CD4-positive, CD25-positive, alpha-beta regulatory T cell (primary cell): ENCODE measurements at regions not wholly inside any gene's neighbourhood (a gene's known extent, or its start where the extent isn't known, plus 50 kb on each side); places are given as distances from the start of the nearest gene placed in this dataset.

Experiments
- ATAC-seq, 2 donors: fragments of 150-1000 bp; cut with Tn5 transposase; one replicate each; pipeline ENCODE4 v1.10.0; 2021; ENCODE audit warnings: low read depth in 2 of 2, moderate number of reproducible peaks in 2 of 2, moderate library complexity in 1 of 2
- DNase-seq, 3 donors: peaks; one replicate each; pipeline versions ENCODE4 v3.0.0 to v3.0.0-alpha.2; 2012 to 2022; ENCODE audit warnings: mixed read lengths in 1 of 3
- H3K27ac ChIP-seq: one replicate; pipeline ENCODE4 v1.7.0; 2013; ENCODE audit warnings: mild to moderate bottlenecking, low read length; ENCODE audit not compliant: insufficient read depth, poor library complexity, severe bottlenecking
- H3K27me3 ChIP-seq: one replicate; pipeline ENCODE4 v1.7.0; 2013; ENCODE audit warnings: low read length; ENCODE audit not compliant: control insufficient read depth, insufficient read depth
- H3K36me3 ChIP-seq: one replicate; pipeline ENCODE4 v1.7.0; 2013; ENCODE audit warnings: mild to moderate bottlenecking, low read length, moderate library complexity; ENCODE audit not compliant: control insufficient read depth, insufficient read depth
- H3K4me1 ChIP-seq: 2 replicates; pipeline ENCODE4 v1.7.0; 2013; ENCODE audit warnings: mild to moderate bottlenecking, low read length; ENCODE audit not compliant: insufficient read depth, control insufficient read depth, poor library complexity, severe bottlenecking
- H3K4me3 ChIP-seq: one replicate; pipeline ENCODE4 v1.7.0; 2013; ENCODE audit warnings: low read depth, mild to moderate bottlenecking, low read length, moderate library complexity
- H3K9me3 ChIP-seq, 2 experiments: 1 replicate in 1 of 2; 2 replicates in 1 of 2; pipeline ENCODE4 v1.7.0; 2013; ENCODE audit warnings: low read length in 2 of 2, mild to moderate bottlenecking in 1 of 2, moderate library complexity in 1 of 2; ENCODE audit not compliant: control insufficient read depth in 2 of 2
- H3K27ac Mint-ChIP-seq, 3 donors: one replicate each; pipeline ENCODE4 v1.8.0; 2020 to 2022; ENCODE audit warnings: mild to moderate bottlenecking in 3 of 3, mixed read lengths in 3 of 3, moderate library complexity in 2 of 3
- H3K27me3 Mint-ChIP-seq: one replicate; pipeline ENCODE4 v1.8.0; 2022; ENCODE audit warnings: mild to moderate bottlenecking, mixed read lengths
- H3K36me3 Mint-ChIP-seq: one replicate; pipeline ENCODE4 v1.8.0; 2020; ENCODE audit warnings: mixed read lengths
- H3K4me1 Mint-ChIP-seq, 4 donors: one replicate each; pipeline ENCODE4 v1.8.0; 2020 to 2022; ENCODE audit warnings: mixed read lengths in 4 of 4, mild to moderate bottlenecking in 1 of 4
- H3K4me3 Mint-ChIP-seq, 4 donors: one replicate each; pipeline ENCODE4 v1.8.0; 2020 to 2022; ENCODE audit warnings: mild to moderate bottlenecking in 4 of 4, mixed read lengths in 4 of 4, moderate library complexity in 3 of 4
- H3K9me3 Mint-ChIP-seq, 7 donors: one replicate each; pipeline ENCODE4 v1.8.0; 2020 to 2022; ENCODE audit warnings: mixed read lengths in 7 of 7, mild to moderate bottlenecking in 3 of 7, moderate library complexity in 2 of 7

DNA sequence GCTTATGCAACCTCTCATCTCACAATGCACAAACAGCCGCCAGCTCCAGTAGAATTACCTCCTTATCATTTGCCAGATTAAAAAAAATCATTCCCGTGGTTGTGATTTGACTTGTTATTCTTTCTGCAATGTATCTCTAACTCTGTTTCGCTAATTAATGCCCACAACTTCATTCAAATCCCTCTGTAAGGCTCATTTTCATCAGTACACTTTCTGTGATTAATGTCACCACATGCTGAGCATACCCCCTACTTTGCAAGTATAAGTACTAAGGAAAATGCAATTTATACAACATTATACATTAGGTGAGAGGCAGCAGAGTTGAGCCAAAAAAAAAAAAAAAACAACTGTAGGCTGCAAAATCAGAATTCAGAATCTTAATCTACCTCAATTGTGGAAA is 166.0 kb downstream of the FSCB start:
- no peaks in the 10 kb centered on the region for H3K27me3 ChIP-seq
- H3K27ac ChIP-seq = no peak overlapping the region
- DNase-seq = no peak
- H3K9me3 ChIP-seq = no peaks in the 10 kb centered on the region
- no peak for ATAC-seq
- H3K4me1 ChIP-seq = no peaks in the 10 kb centered on the region
- peaks cover 0 to 13% (median 4%) of the 10 kb centered on the region in 7 donors for H3K9me3 Mint-ChIP-seq
- no peaks in the 10 kb centered on the region for H3K36me3 ChIP-seq
- H3K27me3 Mint-ChIP-seq = no peaks in the 10 kb centered on the region
- no peak overlapping the region for H3K4me3 ChIP-seq
- no peaks in the 10 kb centered on the region for H3K36me3 Mint-ChIP-seq
- H3K27ac Mint-ChIP-seq = no peak overlapping the region
- no peak overlapping the region for H3K4me3 Mint-ChIP-seq
- H3K4me1 Mint-ChIP-seq = no peaks in the 10 kb centered on the region

DNA sequence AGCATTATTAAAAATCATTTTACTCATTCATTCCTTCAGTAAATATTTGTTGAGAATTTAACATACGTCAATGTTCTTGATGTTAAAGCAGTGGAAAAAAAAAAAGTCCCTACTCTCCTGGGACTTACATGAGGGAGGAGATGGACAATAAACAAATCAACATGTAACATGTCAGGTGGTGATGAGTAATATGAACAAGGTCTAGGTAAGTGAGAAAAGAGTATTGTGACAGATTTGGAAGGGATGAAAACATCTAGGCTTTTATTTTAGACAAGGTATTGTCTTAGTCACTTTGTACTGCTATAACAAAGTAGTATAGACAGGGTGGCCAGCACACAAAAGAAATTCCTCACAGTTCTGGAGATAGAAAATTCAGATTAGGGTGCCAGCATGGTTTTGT is 167.2 kb downstream of the FSCB start:
- Mint-ChIP-seq H3K4me3 (no peak overlapping the region), H3K27me3 (no peaks in the 10 kb centered on the region), H3K4me1 (no peaks in the 10 kb centered on the region), H3K9me3 (peaks cover 0 to 18% (median 4%) of the 10 kb centered on the region in 7 donors), H3K27ac (no peak overlapping the region), H3K36me3 (no peaks in the 10 kb centered on the region)
- DNase-seq (no peak), ATAC-seq (no peak)
- Histone ChIP-seq H3K4me3 (no peak overlapping the region), H3K27me3 (no peaks in the 10 kb centered on the region), H3K27ac (no peak overlapping the region), H3K9me3 (no peaks in the 10 kb centered on the region), H3K36me3 (no peaks in the 10 kb centered on the region), H3K4me1 (no peaks in the 10 kb centered on the region)

DNA sequence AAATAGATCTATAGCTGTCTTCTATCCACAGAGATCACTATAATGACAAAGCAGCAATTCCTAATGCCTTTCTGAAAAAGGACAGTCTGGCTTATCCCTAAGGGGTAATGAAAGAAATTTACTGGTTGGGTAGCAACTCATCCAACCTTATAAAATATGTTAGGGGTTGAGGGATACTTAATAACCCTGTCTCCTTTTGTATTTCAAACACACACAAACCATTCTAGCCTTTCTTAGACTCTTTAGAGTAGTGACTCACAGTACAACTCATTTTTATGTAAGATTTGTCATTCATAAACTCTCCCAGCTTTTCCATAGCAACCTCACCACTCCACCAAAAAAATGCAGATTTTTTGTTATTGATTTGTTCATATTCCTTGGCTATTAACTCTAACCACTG is 167.9 kb downstream of the FSCB start:
- peaks cover 0 to 18% (median 4%) of the 10 kb centered on the region in 7 donors for H3K9me3 Mint-ChIP-seq
- no peaks in the 10 kb centered on the region for H3K36me3 Mint-ChIP-seq
- H3K27ac ChIP-seq = no peak overlapping the region
- no peaks in the 10 kb centered on the region for H3K27me3 Mint-ChIP-seq
- H3K4me3 ChIP-seq = no peak overlapping the region
- no peak overlapping the region for H3K27ac Mint-ChIP-seq
- H3K4me1 ChIP-seq = no peaks in the 10 kb centered on the region
- H3K4me1 Mint-ChIP-seq = no peaks in the 10 kb centered on the region
- H3K4me3 Mint-ChIP-seq = no peak overlapping the region
- H3K9me3 ChIP-seq = no peaks in the 10 kb centered on the region
- no peak for DNase-seq
- no peak for ATAC-seq
- no peaks in the 10 kb centered on the region for H3K27me3 ChIP-seq
- H3K36me3 ChIP-seq = no peaks in the 10 kb centered on the region

DNA sequence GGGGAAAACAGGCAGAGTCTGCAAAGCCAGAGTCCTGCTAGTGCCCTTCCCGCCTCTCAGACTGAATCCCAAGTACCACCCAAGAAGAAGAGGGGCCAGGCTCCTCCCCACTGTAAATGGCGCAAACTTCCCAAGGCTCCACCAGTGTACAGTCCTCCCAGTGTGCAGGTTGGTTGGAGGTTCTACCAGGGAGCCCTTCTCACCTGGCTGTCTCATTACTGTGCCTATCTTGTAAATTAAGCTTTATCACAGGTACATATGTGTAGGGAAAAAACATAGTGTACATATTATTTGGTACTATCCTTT is 189.7 kb downstream of the FSCB start:
- Mint-ChIP-seq H3K36me3 (no peaks in the 10 kb centered on the region), H3K4me3 (no peak overlapping the region), H3K9me3 (peaks cover 1 to 30% (median 5%) of the 10 kb centered on the region in 7 donors), H3K27me3 (no peaks in the 10 kb centered on the region), H3K4me1 (no peaks in the 10 kb centered on the region), H3K27ac (no peak overlapping the region)
- Histone ChIP-seq H3K27ac (no peak overlapping the region), H3K27me3 (no peaks in the 10 kb centered on the region), H3K9me3 (no peaks in the 10 kb centered on the region), H3K36me3 (no peaks in the 10 kb centered on the region), H3K4me1 (no peaks in the 10 kb centered on the region), H3K4me3 (no peak overlapping the region)
- DNase-seq (no peak), ATAC-seq (no peak)

DNA sequence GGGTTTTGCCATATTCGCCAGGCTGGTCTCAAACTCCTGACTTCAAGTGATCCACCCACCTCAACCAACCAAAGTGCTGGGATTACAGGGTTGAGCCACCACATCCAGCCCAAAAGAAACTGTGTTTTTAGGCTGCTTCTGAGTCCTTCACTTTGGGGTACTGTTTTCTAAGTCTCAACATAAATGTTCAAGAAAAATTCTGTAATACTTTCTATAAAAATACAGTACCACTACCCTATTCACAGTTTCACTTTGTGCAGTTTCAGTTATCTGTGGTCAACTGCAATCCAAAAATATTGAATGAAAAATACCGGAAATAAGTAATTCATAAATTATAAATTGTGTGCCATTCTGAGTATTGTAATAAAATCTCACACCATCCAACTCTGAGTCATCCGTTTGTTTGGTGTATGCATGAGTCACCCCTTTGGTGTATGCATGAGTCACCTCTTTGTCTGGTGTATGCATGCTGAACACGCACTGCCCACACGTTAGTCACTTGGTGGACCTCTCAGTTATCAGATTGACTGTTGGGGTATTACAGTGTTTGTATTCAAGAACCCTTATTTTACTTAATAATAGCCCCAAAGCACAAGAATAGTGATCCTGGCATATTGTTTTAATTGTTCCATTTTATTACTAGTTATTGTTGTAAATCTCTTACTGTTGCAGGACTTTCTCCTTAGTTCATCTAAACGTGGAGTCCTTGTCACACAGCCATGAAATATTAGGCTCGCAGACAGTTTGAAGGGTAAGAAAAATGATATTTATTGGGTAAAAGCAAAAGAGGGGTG is 190.2 kb downstream of the FSCB start:
- no peaks in the 10 kb centered on the region for H3K27me3 Mint-ChIP-seq
- no peaks in the 10 kb centered on the region for H3K36me3 Mint-ChIP-seq
- H3K9me3 ChIP-seq = no peaks in the 10 kb centered on the region
- peaks cover 2 to 33% (median 5%) of the 10 kb centered on the region in 7 donors for H3K9me3 Mint-ChIP-seq
- H3K27ac ChIP-seq = no peak overlapping the region
- ATAC-seq (no peak), DNase-seq (no peak)
- H3K4me1 ChIP-seq = no peaks in the 10 kb centered on the region
- H3K36me3 ChIP-seq = no peaks in the 10 kb centered on the region
- H3K4me3 Mint-ChIP-seq = no peak overlapping the region
- no peak overlapping the region for H3K27ac Mint-ChIP-seq
- H3K4me3 ChIP-seq = no peak overlapping the region
- no peaks in the 10 kb centered on the region for H3K27me3 ChIP-seq
- no peaks in the 10 kb centered on the region for H3K4me1 Mint-ChIP-seq

DNA sequence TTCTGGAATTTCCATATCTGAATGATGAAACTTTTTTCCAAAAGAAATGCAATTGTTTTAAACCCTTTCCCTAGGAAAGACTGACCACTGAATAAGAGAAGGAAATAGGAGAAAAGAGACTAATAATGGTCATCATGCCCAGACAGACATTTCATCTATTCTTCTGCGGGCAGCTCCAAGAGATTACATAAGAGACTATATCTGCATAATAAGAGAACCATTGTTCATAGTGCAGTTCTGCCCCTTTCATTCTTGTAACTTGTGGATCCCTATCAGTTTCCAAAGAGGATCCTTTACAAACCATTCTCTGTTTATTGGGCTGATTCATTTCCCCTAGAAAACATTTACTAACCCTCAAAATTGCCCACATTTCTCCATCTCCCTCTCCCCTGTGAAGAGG is 197.8 kb downstream of the FSCB start:
- H3K9me3 Mint-ChIP-seq = peaks cover 0 to 16% (median 7%) of the 10 kb centered on the region in 7 donors
- no peaks in the 10 kb centered on the region for H3K4me1 ChIP-seq
- no peaks in the 10 kb centered on the region for H3K36me3 ChIP-seq
- no peaks in the 10 kb centered on the region for H3K27me3 ChIP-seq
- no peak overlapping the region for H3K4me3 ChIP-seq
- H3K27me3 Mint-ChIP-seq = no peaks in the 10 kb centered on the region
- no peak overlapping the region for H3K27ac ChIP-seq
- DNase-seq (no peak), ATAC-seq (no peak)
- H3K4me3 Mint-ChIP-seq = no peak overlapping the region
- no peaks in the 10 kb centered on the region for H3K4me1 Mint-ChIP-seq
- no peaks in the 10 kb centered on the region for H3K36me3 Mint-ChIP-seq
- H3K9me3 ChIP-seq = no peaks in the 10 kb centered on the region
- H3K27ac Mint-ChIP-seq = no peak overlapping the region

DNA sequence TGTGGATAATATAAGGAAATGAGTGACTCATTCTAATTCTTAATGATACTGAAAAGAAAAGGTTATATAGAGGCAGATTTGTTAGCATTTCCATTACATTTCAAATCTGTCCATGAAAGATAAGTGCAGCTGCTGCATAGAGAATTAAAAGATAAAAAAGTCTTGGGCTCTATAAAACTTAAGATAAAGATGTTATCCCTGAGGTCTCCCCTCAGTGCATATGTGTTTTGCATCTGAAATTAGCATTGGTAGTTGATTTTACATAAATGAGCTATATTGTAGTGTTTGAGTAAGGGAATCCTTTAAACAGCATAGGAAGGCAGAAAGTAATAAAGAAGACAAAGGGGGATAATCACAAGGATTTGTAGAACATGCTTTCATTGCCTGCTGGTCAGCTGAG is 206.2 kb downstream of the FSCB start:
- no peaks in the 10 kb centered on the region for H3K4me1 ChIP-seq
- no peak for DNase-seq
- no peaks in the 10 kb centered on the region for H3K27me3 ChIP-seq
- Mint-ChIP-seq H3K4me1 (no peaks in the 10 kb centered on the region), H3K27ac (no peak overlapping the region), H3K9me3 (peaks cover 2 to 23% (median 10%) of the 10 kb centered on the region in 7 donors), H3K36me3 (no peaks in the 10 kb centered on the region), H3K4me3 (no peak overlapping the region), H3K27me3 (no peaks in the 10 kb centered on the region)
- no peak for ATAC-seq
- H3K27ac ChIP-seq = no peak overlapping the region
- no peak overlapping the region for H3K4me3 ChIP-seq
- H3K9me3 ChIP-seq = no peaks in the 10 kb centered on the region
- no peaks in the 10 kb centered on the region for H3K36me3 ChIP-seq

DNA sequence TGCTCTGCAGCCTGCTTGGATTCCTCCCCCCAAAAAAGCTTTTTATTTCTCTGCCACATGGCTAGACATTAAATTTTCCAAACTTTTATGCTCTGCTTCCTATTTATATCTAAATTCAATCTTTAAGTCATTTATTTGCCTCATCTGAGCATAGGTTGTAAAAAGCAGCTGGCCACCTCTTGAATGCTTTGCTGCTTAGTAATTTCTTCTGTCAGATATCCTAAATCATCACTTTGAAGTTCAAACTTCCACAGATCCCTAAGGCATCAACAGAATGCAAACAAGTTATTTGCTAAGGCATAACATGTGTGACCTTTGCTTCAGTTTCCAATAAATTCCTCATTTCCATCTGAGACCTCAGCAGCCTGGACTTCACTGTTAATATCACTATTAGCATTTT is 209.6 kb downstream of the FSCB start:
- Histone ChIP-seq H3K36me3 (no peaks in the 10 kb centered on the region), H3K27me3 (no peaks in the 10 kb centered on the region), H3K4me1 (no peaks in the 10 kb centered on the region), H3K9me3 (no peaks in the 10 kb centered on the region), H3K27ac (no peak overlapping the region), H3K4me3 (no peak overlapping the region)
- peak overlapping the region in 1 of 4 donors; percentile 88 for H3K4me3 Mint-ChIP-seq
- H3K36me3 Mint-ChIP-seq = no peaks in the 10 kb centered on the region
- no peak overlapping the region for H3K27ac Mint-ChIP-seq
- DNase-seq (no peak), ATAC-seq (no peak)
- H3K27me3 Mint-ChIP-seq = no peaks in the 10 kb centered on the region
- H3K9me3 Mint-ChIP-seq = peaks cover 2 to 33% (median 12%) of the 10 kb centered on the region in 7 donors
- no peaks in the 10 kb centered on the region for H3K4me1 Mint-ChIP-seq
